ENCODE measurements at regions not wholly inside any gene's neighbourhood (a gene's known extent, or its start where the extent isn't known, plus 50 kb on each side); places are given as distances from the start of the nearest gene placed in this dataset.

DNA sequence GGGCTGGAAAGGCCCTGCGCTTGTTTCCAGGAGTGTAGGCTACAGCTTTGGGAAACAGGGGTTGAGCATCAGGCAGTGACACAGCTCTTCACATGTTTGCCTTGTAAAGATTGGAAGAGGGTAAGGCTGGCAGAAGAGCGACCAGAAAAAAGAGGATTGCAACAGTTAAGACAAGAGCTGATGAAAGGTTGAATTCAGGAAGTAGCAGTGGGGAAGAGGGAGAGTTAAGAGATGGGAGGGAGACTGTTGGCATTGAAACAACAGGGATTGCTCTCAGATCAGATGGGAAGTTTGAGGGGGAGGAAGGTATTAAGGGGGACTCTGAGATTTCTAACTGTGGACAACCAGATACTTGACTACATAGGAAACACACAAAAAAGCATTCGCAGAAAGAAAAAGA, 96.9 kb downstream of the CTAGE1 start:
- Histone ChIP-seq H3K4me1 (ENCODE audit: control insufficient read depth in 1 of 2, insufficient read depth in 2 of 2, low read depth in 1 of 2, low read length in 1 of 2) (no peaks in the 10 kb centered on the region), H3K79me2 (ENCODE audit: insufficient read depth) (no peaks in the 10 kb centered on the region), H4K20me1 (ENCODE audit: insufficient read depth) (no peaks in the 10 kb centered on the region), H3K4me2 (no peak overlapping the region), H3K9me2 (no peaks in the 10 kb centered on the region), H3K27me3 (ENCODE audit: insufficient read depth) (peaks cover 83% of the 10 kb centered on the region), H3K27ac (ENCODE audit: low read depth in 2 of 2, low read length in 1 of 2) (no peak overlapping the region), H3K4me3 (ENCODE audit: low read depth in 2 of 2, low read length in 1 of 2) (no peak overlapping the region), H3K9me3 (no peaks in the 10 kb centered on the region), H3K9ac (no peak overlapping the region), H3F3A (replicated peaks; ENCODE audit: insufficient read depth) (no peaks in the 10 kb centered on the region), H2AFZ (ENCODE audit: low read depth) (no peak overlapping the region), H3K36me3 (replicated peaks in 1 of 2; ENCODE audit: control insufficient read depth in 1 of 2, insufficient read depth in 2 of 2, low read length in 1 of 2) (no peaks in the 10 kb centered on the region)
- TF ChIP-seq RCOR1 (IDR thresholded peaks at IDR 0.05; ENCODE audit: low read length) (no peak), REST (IDR thresholded peaks at IDR 0.05; ENCODE audit: low read depth, low read length) (no peak), CHD2 (IDR thresholded peaks at IDR 0.05; ENCODE audit: low read length, partially characterized antibody) (no peak), SMC3 (IDR thresholded peaks at IDR 0.05; ENCODE audit: low read depth, low read length) (no peak), SIN3A (IDR thresholded peaks at IDR 0.05; ENCODE audit: borderline replicate concordance, low read depth, low read length) (no peak), POLR2AphosphoS5 (IDR thresholded peaks at IDR 0.05; ENCODE audit: low read depth, low read length) (no peak)
- TF ChIP-seq, protein P1, sequence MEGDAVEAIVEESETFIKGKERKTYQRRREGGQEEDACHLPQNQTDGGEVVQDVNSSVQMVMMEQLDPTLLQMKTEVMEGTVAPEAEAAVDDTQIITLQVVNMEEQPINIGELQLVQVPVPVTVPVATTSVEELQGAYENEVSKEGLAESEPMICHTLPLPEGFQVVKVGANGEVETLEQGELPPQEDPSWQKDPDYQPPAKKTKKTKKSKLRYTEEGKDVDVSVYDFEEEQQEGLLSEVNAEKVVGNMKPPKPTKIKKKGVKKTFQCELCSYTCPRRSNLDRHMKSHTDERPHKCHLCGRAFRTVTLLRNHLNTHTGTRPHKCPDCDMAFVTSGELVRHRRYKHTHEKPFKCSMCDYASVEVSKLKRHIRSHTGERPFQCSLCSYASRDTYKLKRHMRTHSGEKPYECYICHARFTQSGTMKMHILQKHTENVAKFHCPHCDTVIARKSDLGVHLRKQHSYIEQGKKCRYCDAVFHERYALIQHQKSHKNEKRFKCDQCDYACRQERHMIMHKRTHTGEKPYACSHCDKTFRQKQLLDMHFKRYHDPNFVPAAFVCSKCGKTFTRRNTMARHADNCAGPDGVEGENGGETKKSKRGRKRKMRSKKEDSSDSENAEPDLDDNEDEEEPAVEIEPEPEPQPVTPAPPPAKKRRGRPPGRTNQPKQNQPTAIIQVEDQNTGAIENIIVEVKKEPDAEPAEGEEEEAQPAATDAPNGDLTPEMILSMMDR (IDR thresholded peaks at IDR 0.05) = no peak
- TF ChIP-seq, protein P2, sequence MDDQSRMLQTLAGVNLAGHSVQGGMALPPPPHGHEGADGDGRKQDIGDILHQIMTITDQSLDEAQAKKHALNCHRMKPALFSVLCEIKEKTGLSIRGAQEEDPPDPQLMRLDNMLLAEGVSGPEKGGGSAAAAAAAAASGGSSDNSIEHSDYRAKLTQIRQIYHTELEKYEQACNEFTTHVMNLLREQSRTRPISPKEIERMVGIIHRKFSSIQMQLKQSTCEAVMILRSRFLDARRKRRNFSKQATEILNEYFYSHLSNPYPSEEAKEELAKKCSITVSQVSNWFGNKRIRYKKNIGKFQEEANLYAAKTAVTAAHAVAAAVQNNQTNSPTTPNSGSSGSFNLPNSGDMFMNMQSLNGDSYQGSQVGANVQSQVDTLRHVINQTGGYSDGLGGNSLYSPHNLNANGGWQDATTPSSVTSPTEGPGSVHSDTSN (IDR thresholded peaks at IDR 0.05) = no peak
- ChIA-PET CTCF (no interaction called here), POLR2A (no interaction called here)
- 23% methylated on average over 3 of the region's 3 CpGs for WGBS (ENCODE audit: low lambda C conversion rate)
- no peak for DNase-seq

GRCh38 chr18:22320155-22320554, 97.6 kb downstream of the CTAGE1 start:
- no peak overlapping the region for H3K4me2 ChIP-seq
- no peaks in the 10 kb centered on the region for H3K4me1 ChIP-seq (ENCODE audit: control insufficient read depth in 1 of 2, insufficient read depth in 2 of 2, low read depth in 1 of 2, low read length in 1 of 2)
- no peak overlapping the region for H3K4me3 ChIP-seq (ENCODE audit: low read depth in 2 of 2, low read length in 1 of 2)
- H3F3A ChIP-seq (replicated peaks; ENCODE audit: insufficient read depth) = no peaks in the 10 kb centered on the region
- peaks cover 86% of the 10 kb centered on the region for H3K27me3 ChIP-seq (ENCODE audit: insufficient read depth)
- no peaks in the 10 kb centered on the region for H3K79me2 ChIP-seq (ENCODE audit: insufficient read depth)
- H3K27ac ChIP-seq (ENCODE audit: low read depth in 2 of 2, low read length in 1 of 2) = no peak overlapping the region
- H3K9me3 ChIP-seq = no peaks in the 10 kb centered on the region
- H3K9ac ChIP-seq = no peak overlapping the region
- ChIA-PET CTCF (no interaction called here), POLR2A (no interaction called here)
- H3K9me2 ChIP-seq = no peaks in the 10 kb centered on the region
- DNase-seq = no peak
- WGBS (ENCODE audit: low lambda C conversion rate) = 14% methylated on average over 4 of the region's 4 CpGs
- no peaks in the 10 kb centered on the region for H4K20me1 ChIP-seq (ENCODE audit: insufficient read depth)
- H2AFZ ChIP-seq (ENCODE audit: low read depth) = no peak overlapping the region
- no peaks in the 10 kb centered on the region for H3K36me3 ChIP-seq (replicated peaks in 1 of 2; ENCODE audit: control insufficient read depth in 1 of 2, insufficient read depth in 2 of 2, low read length in 1 of 2)
- TF ChIP-seq EP300 (IDR thresholded peaks at IDR 0.05; ENCODE audit: borderline replicate concordance in 1 of 2, low read depth in 1 of 2, low read length in 1 of 2) = no peak
- no peak for TF ChIP-seq USF2 (IDR thresholded peaks at IDR 0.05; ENCODE audit: borderline replicate concordance, low read depth, low read length)
- TF ChIP-seq TEAD4 (IDR thresholded peaks at IDR 0.05; ENCODE audit: borderline replicate concordance, insufficient read depth) = no peak
- TF ChIP-seq USF1 (IDR thresholded peaks at IDR 0.05; ENCODE audit: borderline replicate concordance, low read depth) = no peak
- no peak for TF ChIP-seq ELF1 (IDR thresholded peaks at IDR 0.05)
- TF ChIP-seq MXI1 (IDR thresholded peaks at IDR 0.05; ENCODE audit: low read depth, low read length) = no peak
- TF ChIP-seq, protein P1 (IDR thresholded peaks at IDR 0.05) = no peak
- no peak for TF ChIP-seq RAD21 (IDR thresholded peaks at IDR 0.05; ENCODE audit: low read length)
- TF ChIP-seq TAF1 (IDR thresholded peaks at IDR 0.05; ENCODE audit: borderline replicate concordance, low read depth, low read length) = no peak

Measured in SK-N-SH (cell line).